Glutamatergic neuron (in vitro differentiated cells): ENCODE measurements at regions not wholly inside any gene's neighbourhood (a gene's known extent, or its start where the extent isn't known, plus 50 kb on each side); places are given as distances from the start of the nearest gene placed in this dataset.

ENCODE experiments used
- DNase-seq: peaks from one replicate; pipeline ENCODE4 v3.0.0; 2022
- H3K27ac Mint-ChIP-seq: one replicate; pipeline ENCODE4 v1.8.0; 2020; ENCODE audit warnings: mild to moderate bottlenecking, mixed read lengths, inconsistent platforms; ENCODE audit not compliant: unreplicated experiment
- H3K27me3 Mint-ChIP-seq: one replicate; pipeline ENCODE4 v1.8.0; 2020; ENCODE audit warnings: mild to moderate bottlenecking, moderate library complexity, mixed read lengths, inconsistent platforms; ENCODE audit not compliant: unreplicated experiment
- H3K36me3 Mint-ChIP-seq: one replicate; pipeline ENCODE4 v1.8.0; 2020; ENCODE audit warnings: mild to moderate bottlenecking, mixed read lengths, inconsistent platforms; ENCODE audit not compliant: unreplicated experiment
- H3K4me1 Mint-ChIP-seq: one replicate; pipeline ENCODE4 v1.8.0; 2020; ENCODE audit warnings: mild to moderate bottlenecking, low read depth, mixed read lengths, inconsistent platforms; ENCODE audit not compliant: unreplicated experiment
- H3K4me3 Mint-ChIP-seq: one replicate; pipeline ENCODE4 v1.8.0; 2020; ENCODE audit warnings: mild to moderate bottlenecking, mixed read lengths, inconsistent platforms; ENCODE audit not compliant: unreplicated experiment
- H3K9me3 Mint-ChIP-seq: one replicate; pipeline ENCODE4 v1.8.0; 2020; ENCODE audit warnings: mild to moderate bottlenecking, moderate library complexity, mixed read lengths, inconsistent platforms; ENCODE audit not compliant: unreplicated experiment
- TF ChIP-seq, protein P1 (sequence below): fragments of 200-600 bp; sonication (generic); IDR thresholded peaks from one replicate; pipeline ENCODE4 v1.5.0; 2021; ENCODE audit not compliant: partially characterized antibody, unreplicated experiment

DNA sequence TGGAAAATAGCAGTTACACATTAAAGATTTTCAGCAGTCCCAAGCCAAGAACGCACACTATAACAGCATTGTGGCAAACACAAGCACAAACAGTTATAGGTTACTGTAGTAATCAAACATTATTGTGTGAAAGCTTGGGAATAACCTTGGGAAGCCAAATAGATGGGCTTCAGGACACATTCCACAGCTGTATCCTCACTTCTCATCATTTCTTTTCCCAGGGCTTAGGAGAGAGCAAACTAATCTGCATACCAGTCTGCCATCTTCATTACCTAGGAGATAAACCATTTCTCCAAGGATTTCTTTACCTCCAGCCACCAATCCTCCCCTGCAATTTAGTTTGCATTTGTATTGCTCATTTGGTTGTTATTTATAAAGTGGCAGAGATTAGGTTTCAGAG lies 352.4 kb downstream of the SH2D4B start:
- Mint-ChIP-seq H3K36me3 (no peaks in the 10 kb centered on the region), H3K27ac (no peak overlapping the region), H3K4me3 (no peak overlapping the region), H3K9me3 (peaks cover 2% of the 10 kb centered on the region), H3K4me1 (no peaks in the 10 kb centered on the region), H3K27me3 (peaks cover 2% of the 10 kb centered on the region)
- DNase-seq: no peak
- TF ChIP-seq, protein P1, sequence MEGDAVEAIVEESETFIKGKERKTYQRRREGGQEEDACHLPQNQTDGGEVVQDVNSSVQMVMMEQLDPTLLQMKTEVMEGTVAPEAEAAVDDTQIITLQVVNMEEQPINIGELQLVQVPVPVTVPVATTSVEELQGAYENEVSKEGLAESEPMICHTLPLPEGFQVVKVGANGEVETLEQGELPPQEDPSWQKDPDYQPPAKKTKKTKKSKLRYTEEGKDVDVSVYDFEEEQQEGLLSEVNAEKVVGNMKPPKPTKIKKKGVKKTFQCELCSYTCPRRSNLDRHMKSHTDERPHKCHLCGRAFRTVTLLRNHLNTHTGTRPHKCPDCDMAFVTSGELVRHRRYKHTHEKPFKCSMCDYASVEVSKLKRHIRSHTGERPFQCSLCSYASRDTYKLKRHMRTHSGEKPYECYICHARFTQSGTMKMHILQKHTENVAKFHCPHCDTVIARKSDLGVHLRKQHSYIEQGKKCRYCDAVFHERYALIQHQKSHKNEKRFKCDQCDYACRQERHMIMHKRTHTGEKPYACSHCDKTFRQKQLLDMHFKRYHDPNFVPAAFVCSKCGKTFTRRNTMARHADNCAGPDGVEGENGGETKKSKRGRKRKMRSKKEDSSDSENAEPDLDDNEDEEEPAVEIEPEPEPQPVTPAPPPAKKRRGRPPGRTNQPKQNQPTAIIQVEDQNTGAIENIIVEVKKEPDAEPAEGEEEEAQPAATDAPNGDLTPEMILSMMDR: no peak

DNA sequence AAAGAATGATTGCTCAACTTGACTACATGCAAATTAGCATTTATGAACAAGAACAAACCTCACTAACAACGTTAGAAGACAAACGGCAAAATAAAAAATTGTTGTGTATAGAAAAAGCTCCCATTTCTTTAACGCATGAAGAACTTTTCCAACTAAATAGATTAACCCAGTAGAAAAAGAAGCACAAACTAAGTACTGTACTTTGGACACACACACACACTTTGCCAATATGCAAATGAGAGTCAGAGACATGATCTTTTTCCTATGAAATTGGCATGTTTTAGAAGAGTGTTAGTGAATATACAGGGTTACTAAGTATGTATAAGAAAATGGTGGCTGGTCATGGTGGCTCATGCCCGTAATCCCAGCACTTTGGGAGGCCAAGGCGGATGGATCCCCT lies 355.6 kb downstream of the SH2D4B start:
- Mint-ChIP-seq H3K4me3 (no peak overlapping the region), H3K4me1 (no peaks in the 10 kb centered on the region), H3K36me3 (no peaks in the 10 kb centered on the region), H3K27ac (no peak overlapping the region), H3K27me3 (no peaks in the 10 kb centered on the region), H3K9me3 (peaks cover 2% of the 10 kb centered on the region)
- DNase-seq: no peak
- TF ChIP-seq, protein P1: no peak

DNA sequence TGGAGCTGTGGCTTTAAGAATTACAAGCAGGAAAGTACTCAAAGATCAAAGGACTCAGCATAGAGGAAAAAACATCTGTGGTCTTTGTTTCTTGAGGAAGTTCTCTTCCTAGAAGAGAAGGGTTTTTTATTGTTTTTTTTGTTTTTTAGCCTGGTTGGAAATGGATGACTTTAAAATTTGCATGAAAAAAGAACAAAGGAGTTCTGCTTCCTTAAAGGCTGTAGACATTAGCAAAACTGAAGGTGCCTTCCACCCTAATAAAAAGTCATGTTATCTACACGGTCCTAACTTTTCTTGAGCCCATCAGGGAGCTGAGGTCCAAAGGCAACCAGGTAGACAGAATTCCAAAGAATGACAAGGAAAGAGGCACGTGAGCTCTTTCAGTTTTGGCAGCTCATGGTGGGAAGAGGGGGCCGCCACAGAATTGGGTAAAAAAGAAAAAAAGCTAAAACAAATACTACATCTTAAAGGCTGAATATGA lies 356.6 kb downstream of the SH2D4B start:
- Mint-ChIP-seq H3K9me3 (peaks cover 2% of the 10 kb centered on the region), H3K27ac (no peak overlapping the region), H3K27me3 (no peaks in the 10 kb centered on the region), H3K36me3 (no peaks in the 10 kb centered on the region), H3K4me3 (no peak overlapping the region), H3K4me1 (no peaks in the 10 kb centered on the region)
- TF ChIP-seq, protein P1: no peak
- no peak for DNase-seq

DNA sequence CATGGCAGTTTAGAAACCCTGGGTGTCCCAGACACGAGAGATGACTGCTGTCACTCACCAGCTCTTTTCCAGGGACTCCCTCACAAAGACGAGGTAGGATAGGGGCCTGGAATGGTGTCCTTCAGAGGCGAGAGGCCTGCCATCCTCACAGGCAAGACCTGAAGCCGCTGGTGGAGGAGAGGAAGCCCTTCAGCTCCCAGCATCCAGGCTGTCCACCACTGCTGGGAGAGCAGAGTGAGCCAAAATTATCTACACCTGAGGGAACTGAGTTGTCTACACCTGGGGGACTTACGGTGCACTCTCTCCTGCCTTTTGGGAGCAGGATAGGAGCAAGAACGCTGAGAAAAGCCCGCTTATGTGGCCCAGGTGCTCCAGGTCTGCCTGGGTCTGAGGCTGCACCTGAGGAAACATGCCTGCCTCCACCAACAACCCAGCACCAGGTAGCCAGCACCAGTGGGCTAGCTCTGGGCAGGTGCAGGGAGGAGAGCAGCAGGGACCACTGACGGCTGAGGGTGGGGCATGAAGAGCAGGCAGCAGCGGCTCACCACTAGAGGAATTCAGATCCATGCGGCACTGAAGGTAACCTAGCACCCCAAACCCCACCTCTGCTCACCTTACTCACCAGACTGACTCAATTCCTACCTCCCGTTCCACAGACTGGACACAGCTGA lies 357.2 kb downstream of the SH2D4B start:
- Mint-ChIP-seq H3K9me3 (peaks cover 2% of the 10 kb centered on the region), H3K36me3 (no peaks in the 10 kb centered on the region), H3K27ac (no peak overlapping the region), H3K27me3 (no peaks in the 10 kb centered on the region), H3K4me3 (no peak overlapping the region), H3K4me1 (no peaks in the 10 kb centered on the region)
- TF ChIP-seq, protein P1: no peak
- DNase-seq: no peak

DNA sequence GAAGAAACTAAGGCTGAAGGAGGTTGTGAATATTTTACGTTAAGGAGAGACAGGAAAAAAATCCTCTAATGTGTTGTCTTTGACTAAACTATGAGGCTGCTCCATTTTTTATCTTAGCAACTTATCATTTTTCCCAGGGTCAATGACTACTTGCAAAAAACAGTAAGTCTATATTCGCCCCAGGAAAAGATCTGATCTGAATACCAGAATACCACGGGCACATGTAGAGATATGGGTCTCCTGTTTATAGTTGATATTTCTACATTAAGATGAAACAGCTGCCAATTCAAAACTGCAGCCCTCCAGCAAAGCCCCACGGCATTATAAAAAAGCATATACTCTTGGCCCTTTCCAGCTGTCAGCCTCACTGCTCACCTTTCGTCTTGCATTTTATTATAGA lies 358.4 kb downstream of the SH2D4B start:
- H3K27ac Mint-ChIP-seq: no peak overlapping the region
- DNase-seq: no peak
- H3K27me3 Mint-ChIP-seq: no peaks in the 10 kb centered on the region
- no peak overlapping the region for H3K4me3 Mint-ChIP-seq
- peaks cover 2% of the 10 kb centered on the region for H3K9me3 Mint-ChIP-seq
- H3K4me1 Mint-ChIP-seq: no peaks in the 10 kb centered on the region
- H3K36me3 Mint-ChIP-seq: no peaks in the 10 kb centered on the region
- TF ChIP-seq, protein P1: no peak
